ENCODE measurements at regions not wholly inside any gene's neighbourhood (a gene's known extent, or its start where the extent isn't known, plus 50 kb on each side); places are given as distances from the start of the nearest gene placed in this dataset.

- no peak for TF ChIP-seq CTCF (IDR thresholded peaks at IDR 0.05 in 8 of 11, conservative IDR thresholded peaks at IDR 0.05 in 3 of 11)
- no peak for TF ChIP-seq POLR2A (IDR thresholded peaks at IDR 0.05)
Measured at GRCh38 chr1:25137521-25138395, 94.5 kb downstream of the SYF2 start.

Data from spleen (tissue), 7 donors.